GM12878 (cell line): ENCODE measurements at regions not wholly inside any gene's neighbourhood (a gene's known extent, or its start where the extent isn't known, plus 50 kb on each side); places are given as distances from the start of the nearest gene placed in this dataset.

Source experiments
- GABPA ChIP-seq: IDR thresholded peaks from 2 replicates; pipeline ENCODE4 v1.6.1; 2014; ENCODE audit warnings: antibody characterized with exemption, low read depth, mild to moderate bottlenecking, inconsistent platforms
- HDAC6 ChIP-seq: fragments of 200-600 bp; sonication (generic); IDR thresholded peaks from one replicate; pipeline ENCODE4 v1.8.0; 2017; ENCODE audit warnings: antibody characterized with exemption; ENCODE audit not compliant: unreplicated experiment
- NFIC ChIP-seq: IDR thresholded peaks from 2 replicates; pipeline ENCODE4 v1.6.1; 2012; ENCODE audit warnings: low read depth, mild to moderate bottlenecking, inconsistent platforms, low read length, moderate library complexity
- NFXL1 ChIP-seq: fragments of 450-650 bp; IDR thresholded peaks from 2 replicates; pipeline ENCODE4 v1.6.1; 2017; ENCODE audit warnings: antibody characterized with exemption, mild to moderate bottlenecking, borderline replicate concordance
- NFYB ChIP-seq: IDR thresholded peaks from 2 replicates; pipeline ENCODE4 v1.6.1; 2011; ENCODE audit warnings: low read depth, mild to moderate bottlenecking, low read length, improper control_type of control experiment, moderate library complexity; ENCODE audit not compliant: insufficient read depth
- POLR2AphosphoS2 ChIP-seq: IDR thresholded peaks from 2 replicates; pipeline ENCODE4 v1.6.1; 2011; ENCODE audit warnings: low read depth, mild to moderate bottlenecking, low read length, improper control_type of control experiment, moderate library complexity
- POLR2AphosphoS5 ChIP-seq: IDR thresholded peaks from 2 replicates; pipeline ENCODE4 v1.6.1; 2011; ENCODE audit warnings: mild to moderate bottlenecking, low read length, inconsistent platforms
- SMC3 ChIP-seq: IDR thresholded peaks from 2 replicates; pipeline ENCODE4 v1.6.1; 2011; ENCODE audit warnings: low read length, improper control_type of control experiment, borderline replicate concordance
- SUZ12 ChIP-seq: fragments of 200-600 bp; sonication (generic); IDR thresholded peaks from one replicate; pipeline ENCODE4 v1.6.1; 2018; ENCODE audit warnings: antibody characterized with exemption, mild to moderate bottlenecking; ENCODE audit not compliant: unreplicated experiment
- ZNF207 ChIP-seq: fragments of 450-650 bp; IDR thresholded peaks from 2 replicates; pipeline ENCODE4 v1.6.1; 2014; ENCODE audit warnings: antibody characterized with exemption, mild to moderate bottlenecking, borderline replicate concordance
- TF ChIP-seq, protein P1 (sequence below), 3 experiments: IDR thresholded peaks in 2 of 3; conservative IDR thresholded peaks in 1 of 3; 2 replicates each; pipeline ENCODE4 v1.5.1; 2011; ENCODE audit warnings: low read depth in 3 of 3, low read length in 3 of 3, mild to moderate bottlenecking in 3 of 3, control low read depth in 2 of 3, moderate library complexity in 2 of 3, inconsistent platforms in 1 of 3, mixed read lengths in 1 of 3; ENCODE audit not compliant: control insufficient read depth in 2 of 3, insufficient read depth in 1 of 3; ENCODE audit errors: extremely low read depth in 1 of 3
- TF ChIP-seq, protein P2 (sequence below): IDR thresholded peaks from 2 replicates; pipeline ENCODE4 v1.6.1; 2012; ENCODE audit warnings: low read length, inconsistent platforms

DNA sequence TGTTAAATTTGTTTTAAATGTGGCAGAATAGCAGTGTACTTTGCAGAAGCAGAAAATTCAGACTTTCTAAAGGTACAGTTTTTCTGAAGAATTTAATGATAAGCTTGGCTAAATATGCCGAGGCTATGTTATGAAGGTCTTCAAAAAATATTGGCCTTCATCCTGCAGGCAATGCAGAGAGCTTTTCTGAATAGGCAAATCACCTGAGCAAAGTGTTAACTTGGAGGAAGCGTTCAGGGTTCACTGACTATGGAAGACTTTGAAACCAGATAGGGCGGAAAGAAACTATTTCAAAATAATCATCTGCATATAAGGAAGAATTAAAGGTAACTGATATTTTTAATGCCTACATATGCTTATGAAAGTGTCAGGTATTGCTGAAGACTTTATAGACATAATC, 133.7 kb upstream of the SETBP1 start:
- TF ChIP-seq POLR2AphosphoS5 (no peak), NFYB (no peak), NFXL1 (no peak), POLR2AphosphoS2 (no peak), GABPA (no peak), ZNF207 (no peak), SUZ12 (no peak), HDAC6 (no peak), SMC3 (no peak), NFIC (no peak)
- TF ChIP-seq, protein P1, sequence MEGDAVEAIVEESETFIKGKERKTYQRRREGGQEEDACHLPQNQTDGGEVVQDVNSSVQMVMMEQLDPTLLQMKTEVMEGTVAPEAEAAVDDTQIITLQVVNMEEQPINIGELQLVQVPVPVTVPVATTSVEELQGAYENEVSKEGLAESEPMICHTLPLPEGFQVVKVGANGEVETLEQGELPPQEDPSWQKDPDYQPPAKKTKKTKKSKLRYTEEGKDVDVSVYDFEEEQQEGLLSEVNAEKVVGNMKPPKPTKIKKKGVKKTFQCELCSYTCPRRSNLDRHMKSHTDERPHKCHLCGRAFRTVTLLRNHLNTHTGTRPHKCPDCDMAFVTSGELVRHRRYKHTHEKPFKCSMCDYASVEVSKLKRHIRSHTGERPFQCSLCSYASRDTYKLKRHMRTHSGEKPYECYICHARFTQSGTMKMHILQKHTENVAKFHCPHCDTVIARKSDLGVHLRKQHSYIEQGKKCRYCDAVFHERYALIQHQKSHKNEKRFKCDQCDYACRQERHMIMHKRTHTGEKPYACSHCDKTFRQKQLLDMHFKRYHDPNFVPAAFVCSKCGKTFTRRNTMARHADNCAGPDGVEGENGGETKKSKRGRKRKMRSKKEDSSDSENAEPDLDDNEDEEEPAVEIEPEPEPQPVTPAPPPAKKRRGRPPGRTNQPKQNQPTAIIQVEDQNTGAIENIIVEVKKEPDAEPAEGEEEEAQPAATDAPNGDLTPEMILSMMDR (IDR thresholded peaks at IDR 0.05 in 2 of 3, conservative IDR thresholded peaks at IDR 0.05 in 1 of 3; ENCODE audit: control insufficient read depth in 2 of 3, extremely low read depth in 1 of 3, insufficient read depth in 1 of 3, low read depth in 3 of 3, low read length in 3 of 3): no peak
- TF ChIP-seq, protein P2, sequence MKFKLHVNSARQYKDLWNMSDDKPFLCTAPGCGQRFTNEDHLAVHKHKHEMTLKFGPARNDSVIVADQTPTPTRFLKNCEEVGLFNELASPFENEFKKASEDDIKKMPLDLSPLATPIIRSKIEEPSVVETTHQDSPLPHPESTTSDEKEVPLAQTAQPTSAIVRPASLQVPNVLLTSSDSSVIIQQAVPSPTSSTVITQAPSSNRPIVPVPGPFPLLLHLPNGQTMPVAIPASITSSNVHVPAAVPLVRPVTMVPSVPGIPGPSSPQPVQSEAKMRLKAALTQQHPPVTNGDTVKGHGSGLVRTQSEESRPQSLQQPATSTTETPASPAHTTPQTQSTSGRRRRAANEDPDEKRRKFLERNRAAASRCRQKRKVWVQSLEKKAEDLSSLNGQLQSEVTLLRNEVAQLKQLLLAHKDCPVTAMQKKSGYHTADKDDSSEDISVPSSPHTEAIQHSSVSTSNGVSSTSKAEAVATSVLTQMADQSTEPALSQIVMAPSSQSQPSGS: no peak
